HFF-Myc (cell line): ENCODE measurements at regions not wholly inside any gene's neighbourhood (a gene's known extent, or its start where the extent isn't known, plus 50 kb on each side); places are given as distances from the start of the nearest gene placed in this dataset.

Source experiments
- DNase-seq: peaks from one replicate; pipeline ENCODE4 v3.0.0-alpha.2; 2011; ENCODE audit warnings: low read depth; ENCODE audit errors: extremely low read depth
- H3K4me3 ChIP-seq: replicated peaks from 2 replicates; pipeline ENCODE4 v1.5.1; 2011; ENCODE audit warnings: low read depth, mild to moderate bottlenecking, control low read depth, low read length
- TF ChIP-seq, protein P1 (sequence below): IDR thresholded peaks from 2 replicates; pipeline ENCODE4 v1.5.1; 2012; ENCODE audit warnings: mild to moderate bottlenecking, low read depth, low read length, control low read depth; ENCODE audit errors: missing control alignments

GRCh38 chr15:69552057-69552815 is 99.6 kb downstream of the RPLP1 start:
- DNase-seq = no peak
- TF ChIP-seq, protein P1, sequence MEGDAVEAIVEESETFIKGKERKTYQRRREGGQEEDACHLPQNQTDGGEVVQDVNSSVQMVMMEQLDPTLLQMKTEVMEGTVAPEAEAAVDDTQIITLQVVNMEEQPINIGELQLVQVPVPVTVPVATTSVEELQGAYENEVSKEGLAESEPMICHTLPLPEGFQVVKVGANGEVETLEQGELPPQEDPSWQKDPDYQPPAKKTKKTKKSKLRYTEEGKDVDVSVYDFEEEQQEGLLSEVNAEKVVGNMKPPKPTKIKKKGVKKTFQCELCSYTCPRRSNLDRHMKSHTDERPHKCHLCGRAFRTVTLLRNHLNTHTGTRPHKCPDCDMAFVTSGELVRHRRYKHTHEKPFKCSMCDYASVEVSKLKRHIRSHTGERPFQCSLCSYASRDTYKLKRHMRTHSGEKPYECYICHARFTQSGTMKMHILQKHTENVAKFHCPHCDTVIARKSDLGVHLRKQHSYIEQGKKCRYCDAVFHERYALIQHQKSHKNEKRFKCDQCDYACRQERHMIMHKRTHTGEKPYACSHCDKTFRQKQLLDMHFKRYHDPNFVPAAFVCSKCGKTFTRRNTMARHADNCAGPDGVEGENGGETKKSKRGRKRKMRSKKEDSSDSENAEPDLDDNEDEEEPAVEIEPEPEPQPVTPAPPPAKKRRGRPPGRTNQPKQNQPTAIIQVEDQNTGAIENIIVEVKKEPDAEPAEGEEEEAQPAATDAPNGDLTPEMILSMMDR = no peak

GRCh38 chr15:69553686-69554085 is 101.1 kb downstream of the RPLP1 start:
- DNase-seq = no peak
- TF ChIP-seq, protein P1 = no peak
- H3K4me3 ChIP-seq = no peak overlapping the region

More at GRCh38 chr15:69552057-69552815, 99.6 kb downstream of the RPLP1 start:
- no peak overlapping the region for H3K4me3 ChIP-seq

- H3K4me3 ChIP-seq = no peak overlapping the region
- no peak for DNase-seq
- TF ChIP-seq, protein P1 = no peak
These were observed 101.8 kb downstream of the RPLP1 start for GRCh38 chr15:69554279-69554961.

DNA sequence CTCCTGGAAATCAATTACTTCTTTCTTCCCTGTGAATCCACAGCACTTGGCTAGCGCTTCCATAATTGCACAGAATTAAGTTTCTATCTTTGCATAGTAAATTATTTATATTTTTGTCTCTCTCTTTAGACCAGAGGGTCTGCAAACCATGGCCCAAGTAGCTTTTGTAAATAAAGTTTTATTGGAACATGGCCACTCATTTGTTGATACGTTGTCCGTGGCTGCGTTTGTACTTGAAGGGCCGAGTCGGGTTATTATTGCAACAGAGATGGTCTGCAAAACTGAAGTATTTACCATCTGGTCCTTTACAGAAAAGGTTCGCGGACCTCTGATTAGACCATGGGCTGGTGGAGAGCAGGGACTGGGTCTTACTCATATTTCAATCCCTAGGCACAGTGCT is 102.5 kb downstream of the RPLP1 start:
- DNase-seq = no peak
- H3K4me3 ChIP-seq = no peak overlapping the region
- TF ChIP-seq, protein P1 = no peak

DNA sequence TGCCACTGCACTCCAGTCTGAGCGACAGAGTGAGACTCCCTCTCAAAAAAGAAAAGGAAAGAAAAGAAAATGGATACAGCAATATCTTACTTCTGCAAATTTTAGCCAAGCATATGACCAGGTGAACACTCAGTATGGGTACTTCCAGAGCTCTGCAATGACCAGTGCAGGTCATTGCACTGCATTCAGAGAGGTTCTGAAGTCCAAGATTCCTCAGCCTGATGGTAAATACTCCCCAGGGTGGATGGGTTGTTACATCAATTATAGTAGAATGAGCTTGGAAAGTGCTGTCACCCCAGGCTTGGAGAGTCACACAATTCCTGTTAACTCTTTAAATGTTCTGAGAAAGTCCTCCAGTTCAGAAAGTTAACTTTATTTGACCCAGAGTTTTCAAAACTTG is 103.7 kb downstream of the RPLP1 start:
- no peak overlapping the region for H3K4me3 ChIP-seq
- DNase-seq = no peak
- TF ChIP-seq, protein P1 = no peak

DNA sequence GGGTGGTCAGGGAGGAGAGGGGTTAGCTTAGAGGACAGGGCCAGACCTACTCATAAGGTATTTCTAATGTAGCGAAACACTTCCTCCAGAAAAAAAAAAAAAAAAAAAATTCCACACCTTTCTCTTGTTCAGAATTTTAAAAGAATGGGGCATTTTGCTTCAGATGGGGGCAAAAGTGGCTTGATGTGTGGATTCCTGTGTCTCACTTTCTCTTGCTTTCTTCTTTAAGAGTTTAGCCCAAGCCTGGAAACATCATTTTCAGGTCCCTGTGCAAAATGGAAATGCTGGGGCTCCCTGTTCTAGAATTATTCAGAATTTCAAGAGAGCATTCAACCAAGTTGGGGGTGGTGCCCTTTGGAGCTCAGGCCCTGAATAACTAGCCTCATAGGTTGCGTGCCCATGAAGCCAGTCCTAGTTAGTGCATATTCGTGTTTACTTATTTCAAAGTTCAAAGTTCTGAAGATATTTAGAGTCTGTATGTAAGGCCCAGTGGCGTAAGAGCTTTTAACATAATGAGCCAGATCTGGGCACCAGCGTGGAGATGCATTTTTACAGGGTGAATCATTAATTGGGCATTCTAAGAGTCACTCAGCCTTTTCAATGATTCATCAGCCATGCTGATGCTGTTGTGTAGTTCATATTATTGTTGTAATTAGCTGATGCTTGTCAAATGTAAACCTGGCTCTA is 104.5 kb downstream of the RPLP1 start:
- H3K4me3 ChIP-seq = no peak overlapping the region
- TF ChIP-seq, protein P1 = no peak
- peak; percentile 74 for DNase-seq
